ENCODE measurements at regions not wholly inside any gene's neighbourhood (a gene's known extent, or its start where the extent isn't known, plus 50 kb on each side); places are given as distances from the start of the nearest gene placed in this dataset.

DNA sequence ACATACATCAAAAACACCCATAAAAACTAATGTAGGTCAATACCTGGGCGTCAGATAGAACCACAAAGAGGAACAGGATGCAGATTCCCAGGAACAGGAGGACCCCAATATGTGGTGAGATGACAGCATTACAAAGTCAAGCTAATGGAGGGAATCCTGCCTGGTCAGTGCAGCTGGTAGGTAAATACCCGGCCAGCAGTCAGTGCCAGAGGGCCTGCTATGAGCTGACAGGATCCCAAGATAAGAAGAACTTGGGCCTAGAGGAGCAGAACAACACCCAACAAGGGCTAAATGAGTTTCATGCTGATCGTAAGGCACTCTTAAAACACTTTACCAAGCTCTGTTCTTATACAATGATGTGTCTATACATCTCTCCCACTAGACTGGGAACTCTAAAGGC is 61.2 kb upstream of the KCNMB2 start:
- TF ChIP-seq MAX (IDR thresholded peaks at IDR 0.05; ENCODE audit: low read depth, low read length), result no peak
- no peak for TF ChIP-seq MYC (IDR thresholded peaks at IDR 0.05; ENCODE audit: low read depth, low read length)
- TF ChIP-seq CTCF (IDR thresholded peaks at IDR 0.05; ENCODE audit: low read depth, low read length), result no peak
- TF ChIP-seq POLR2A (IDR thresholded peaks at IDR 0.05; ENCODE audit: extremely low read depth, insufficient read length), result no peak
- no peak for DNase-seq (ENCODE audit: low read depth)
- H3K4me3 ChIP-seq (ENCODE audit: low read depth, low read length), result no peak overlapping the region

DNA sequence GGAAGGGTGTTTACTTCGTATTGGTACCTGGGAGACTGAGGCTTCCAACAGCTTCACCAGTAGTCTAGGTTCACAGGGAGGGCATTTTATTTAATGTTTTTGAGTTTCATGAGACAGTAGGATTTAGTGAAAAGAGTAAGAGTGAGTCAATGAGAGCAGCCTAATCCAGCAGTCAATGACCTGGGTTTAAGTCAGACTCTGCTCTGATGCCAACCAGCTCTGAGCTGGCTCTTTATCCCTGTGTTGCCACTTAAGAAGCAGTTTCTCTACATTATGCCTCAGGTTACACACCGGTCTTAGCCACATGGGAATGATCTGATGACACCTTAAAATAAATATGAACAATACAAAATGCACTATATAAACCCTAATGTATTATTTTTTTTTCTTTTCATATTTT is 59.4 kb upstream of the KCNMB2 start:
- no peak for TF ChIP-seq MAX (IDR thresholded peaks at IDR 0.05; ENCODE audit: low read depth, low read length)
- no peak for DNase-seq (ENCODE audit: low read depth)
- no peak overlapping the region for H3K4me3 ChIP-seq (ENCODE audit: low read depth, low read length)

DNA sequence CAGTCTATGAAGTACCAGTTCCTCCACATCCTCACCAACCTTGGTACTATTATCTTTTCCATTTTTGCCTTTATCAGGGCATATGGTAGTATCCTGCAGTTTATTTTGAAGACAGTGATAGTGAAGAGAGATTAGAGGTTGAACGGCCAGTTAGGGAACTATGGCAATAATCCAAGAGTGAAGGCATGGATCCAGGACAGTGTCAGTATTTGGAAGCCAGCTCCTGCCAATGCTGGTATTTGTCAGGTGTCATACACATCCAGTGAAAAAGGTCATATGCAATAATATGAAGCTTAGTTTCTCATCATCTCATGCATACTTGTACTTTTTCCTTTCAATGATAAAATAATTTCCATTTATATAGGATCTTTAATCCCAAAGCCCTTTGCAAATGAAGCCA is 56.8 kb upstream of the KCNMB2 start:
- TF ChIP-seq CTCF (IDR thresholded peaks at IDR 0.05; ENCODE audit: low read depth, low read length), result no peak
- TF ChIP-seq MYC (IDR thresholded peaks at IDR 0.05; ENCODE audit: low read depth, low read length), result no peak
- TF ChIP-seq MAX (IDR thresholded peaks at IDR 0.05; ENCODE audit: low read depth, low read length), result no peak
- no peak for TF ChIP-seq POLR2A (IDR thresholded peaks at IDR 0.05; ENCODE audit: extremely low read depth, insufficient read length)
- DNase-seq (ENCODE audit: low read depth), result no peak
- H3K4me3 ChIP-seq (ENCODE audit: low read depth, low read length), result no peak overlapping the region

- no peak for TF ChIP-seq MAX (IDR thresholded peaks at IDR 0.05; ENCODE audit: low read depth, low read length)
- DNase-seq (ENCODE audit: low read depth), result no peak
- no peak overlapping the region for H3K4me3 ChIP-seq (ENCODE audit: low read depth, low read length)
These were observed 56.4 kb upstream of the KCNMB2 start for GRCh38 chr3:178479860-178480259.

DNA sequence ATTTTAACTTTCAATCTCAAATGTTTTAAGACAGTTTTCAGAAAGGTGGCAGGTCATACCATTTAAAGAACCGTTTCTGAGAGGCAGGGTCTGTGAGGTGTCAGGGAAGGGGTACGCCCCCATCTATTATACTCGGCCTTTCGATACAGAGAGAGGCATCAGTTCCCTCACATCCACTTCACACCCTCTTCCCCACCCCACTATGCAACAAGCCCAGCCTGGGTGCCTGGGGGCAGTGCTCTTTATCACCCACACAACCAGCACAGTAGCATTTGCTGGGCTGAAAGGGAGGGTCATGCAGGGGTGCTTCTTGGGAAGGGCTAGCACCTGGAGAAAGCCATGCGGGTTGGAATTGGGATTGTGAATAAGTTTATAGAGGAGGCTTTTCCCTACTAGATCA is 56.0 kb upstream of the KCNMB2 start:
- H3K4me3 ChIP-seq (ENCODE audit: low read depth, low read length), result no peak overlapping the region
- TF ChIP-seq CTCF (IDR thresholded peaks at IDR 0.05; ENCODE audit: low read depth, low read length) (no peak), POLR2A (IDR thresholded peaks at IDR 0.05; ENCODE audit: extremely low read depth, insufficient read length) (no peak), MAX (IDR thresholded peaks at IDR 0.05; ENCODE audit: low read depth, low read length) (no peak), MYC (IDR thresholded peaks at IDR 0.05; ENCODE audit: low read depth, low read length) (no peak)
- no peak for DNase-seq (ENCODE audit: low read depth)

DNA sequence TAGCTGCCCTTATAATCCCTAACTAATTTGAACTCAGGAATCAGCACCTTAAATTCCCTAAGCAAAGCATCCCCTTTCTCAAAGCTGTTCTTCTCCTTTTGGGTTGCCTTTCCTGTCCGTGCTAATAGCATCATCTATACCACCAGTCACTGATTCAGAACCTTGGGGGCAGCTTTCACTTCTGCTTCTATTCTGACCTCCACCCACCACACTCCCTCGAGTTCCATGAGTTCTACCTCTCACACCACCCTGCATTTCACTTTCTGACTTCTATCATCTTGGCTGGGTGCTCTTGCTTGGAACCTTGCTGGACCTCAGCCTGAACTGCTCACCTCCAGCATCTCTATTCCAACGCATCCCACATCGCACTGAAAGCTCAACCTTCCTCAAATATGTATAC is 55.4 kb upstream of the KCNMB2 start:
- no peak for DNase-seq (ENCODE audit: low read depth)
- TF ChIP-seq POLR2A (IDR thresholded peaks at IDR 0.05; ENCODE audit: extremely low read depth, insufficient read length), result no peak
- TF ChIP-seq MAX (IDR thresholded peaks at IDR 0.05; ENCODE audit: low read depth, low read length), result no peak
- TF ChIP-seq CTCF (IDR thresholded peaks at IDR 0.05; ENCODE audit: low read depth, low read length), result no peak
- no peak for TF ChIP-seq MYC (IDR thresholded peaks at IDR 0.05; ENCODE audit: low read depth, low read length)
- H3K4me3 ChIP-seq (ENCODE audit: low read depth, low read length), result no peak overlapping the region

GRCh38 chr3:178482981-178483380 is 53.3 kb upstream of the KCNMB2 start:
- H3K4me3 ChIP-seq (ENCODE audit: low read depth, low read length), result no peak overlapping the region
- TF ChIP-seq MYC (IDR thresholded peaks at IDR 0.05; ENCODE audit: low read depth, low read length) (no peak), MAX (IDR thresholded peaks at IDR 0.05; ENCODE audit: low read depth, low read length) (no peak), CTCF (IDR thresholded peaks at IDR 0.05; ENCODE audit: low read depth, low read length) (no peak), POLR2A (IDR thresholded peaks at IDR 0.05; ENCODE audit: extremely low read depth, insufficient read length) (no peak)
- DNase-seq (ENCODE audit: low read depth), result no peak
